Mesendoderm (in vitro differentiated cells): ENCODE measurements at regions not wholly inside any gene's neighbourhood (a gene's known extent, or its start where the extent isn't known, plus 50 kb on each side); places are given as distances from the start of the nearest gene placed in this dataset.

Experiments used
- DNase-seq: peaks from one replicate; pipeline ENCODE4 v3.0.0; 2013
- H2AK5ac ChIP-seq: 2 replicates; pipeline ENCODE4 v1.6.1; 2013; ENCODE audit warnings: low read length, inconsistent platforms
- H2BK120ac ChIP-seq: 2 replicates; pipeline ENCODE4 v1.6.1; 2013; ENCODE audit warnings: low read depth, mild to moderate bottlenecking, low read length, moderate library complexity, mixed read lengths
- H2BK15ac ChIP-seq: replicated peaks from 2 replicates; pipeline ENCODE4 v1.6.1; 2013; ENCODE audit warnings: low read depth, mild to moderate bottlenecking, moderate library complexity
- H2BK5ac ChIP-seq: 2 replicates; pipeline ENCODE4 v1.6.1; 2013; ENCODE audit warnings: low read length, inconsistent platforms
- H3K18ac ChIP-seq: 2 replicates; pipeline ENCODE4 v1.6.1; 2013; ENCODE audit warnings: mild to moderate bottlenecking, low read length, mixed read lengths
- H3K23ac ChIP-seq: one replicate; pipeline ENCODE4 v1.6.1; 2013; ENCODE audit warnings: low read length
- H3K27ac ChIP-seq: 2 replicates; pipeline ENCODE4 v1.5.1; 2013; ENCODE audit warnings: low read depth, mild to moderate bottlenecking, inconsistent platforms, low read length, moderate library complexity
- H3K27me3 ChIP-seq: 2 replicates; pipeline ENCODE4 v1.6.1; 2013; ENCODE audit warnings: low read length, control low read depth, mild to moderate bottlenecking, inconsistent platforms; ENCODE audit not compliant: insufficient read depth, poor library complexity
- H3K36me3 ChIP-seq: 2 replicates; pipeline ENCODE4 v1.6.1; 2013; ENCODE audit warnings: low read length, inconsistent platforms; ENCODE audit not compliant: control insufficient read depth, insufficient read depth
- H3K4ac ChIP-seq: one replicate; pipeline ENCODE4 v1.6.1; 2013; ENCODE audit warnings: low read depth, mild to moderate bottlenecking, low read length, moderate library complexity
- H3K4me1 ChIP-seq: 2 replicates; pipeline ENCODE4 v1.6.1; 2013; ENCODE audit warnings: low read depth, low read length, inconsistent platforms; ENCODE audit not compliant: control insufficient read depth
- H3K4me2 ChIP-seq: 2 replicates; pipeline ENCODE4 v1.6.1; 2013; ENCODE audit warnings: low read length
- H3K4me3 ChIP-seq: 2 replicates; pipeline ENCODE4 v1.5.1; 2013; ENCODE audit warnings: mild to moderate bottlenecking, low read length
- H3K56ac ChIP-seq: one replicate; pipeline ENCODE4 v1.6.1; 2013; ENCODE audit warnings: low read length
- H3K79me1 ChIP-seq: 2 replicates; pipeline ENCODE4 v1.6.1; 2013; ENCODE audit warnings: low read length, inconsistent platforms
- H3K79me2 ChIP-seq: 2 replicates; pipeline ENCODE4 v1.6.1; 2013; ENCODE audit warnings: mild to moderate bottlenecking, low read length; ENCODE audit not compliant: control insufficient read depth, insufficient read depth
- H3K9ac ChIP-seq: 2 replicates; pipeline ENCODE4 v1.6.1; 2013; ENCODE audit warnings: low read length, inconsistent platforms
- H4K5ac ChIP-seq: one replicate; pipeline ENCODE4 v1.6.1; 2013; ENCODE audit warnings: low read length
- H4K8ac ChIP-seq: one replicate; pipeline ENCODE4 v1.6.1; 2013; ENCODE audit warnings: low read depth, mild to moderate bottlenecking, control low read depth, low read length, moderate library complexity
- WGBS: extraction: QIAGEN DNeasy Blood & Tissue Kit; methylation state at CpG from one replicate; pipeline ENCODE4 v1.1.7; 2013; ENCODE audit warnings: low lambda C conversion rate, missing lambda C conversion rate; ENCODE audit not compliant: insufficient coverage; ENCODE audit errors: extremely low coverage; 5-methylcytosine and 5-hydroxymethylcytosine counted together

GRCh38 chr14:56491299-56492285 is 88.0 kb upstream of the TMEM260 start:
- Histone ChIP-seq H3K79me1 (no peaks in the 10 kb centered on the region), H2AK5ac (no peak overlapping the region), H3K4me1 (no peaks in the 10 kb centered on the region), H3K56ac (no peak overlapping the region), H3K23ac (no peak overlapping the region), H4K8ac (no peak overlapping the region), H3K27me3 (no peaks in the 10 kb centered on the region), H3K4ac (no peak overlapping the region), H3K18ac (no peak overlapping the region), H3K79me2 (no peaks in the 10 kb centered on the region), H2BK5ac (no peak overlapping the region), H2BK15ac (no peak overlapping the region), H4K5ac (no peak overlapping the region), H3K4me2 (no peak overlapping the region), H3K36me3 (no peaks in the 10 kb centered on the region), H3K9ac (no peak overlapping the region), H3K27ac (no peak overlapping the region), H2BK120ac (no peak overlapping the region), H3K4me3 (no peak overlapping the region)
- peak; percentile 97 for DNase-seq
- no CpG with 5 or more reads among the region's 10 CpGs for WGBS

DNA sequence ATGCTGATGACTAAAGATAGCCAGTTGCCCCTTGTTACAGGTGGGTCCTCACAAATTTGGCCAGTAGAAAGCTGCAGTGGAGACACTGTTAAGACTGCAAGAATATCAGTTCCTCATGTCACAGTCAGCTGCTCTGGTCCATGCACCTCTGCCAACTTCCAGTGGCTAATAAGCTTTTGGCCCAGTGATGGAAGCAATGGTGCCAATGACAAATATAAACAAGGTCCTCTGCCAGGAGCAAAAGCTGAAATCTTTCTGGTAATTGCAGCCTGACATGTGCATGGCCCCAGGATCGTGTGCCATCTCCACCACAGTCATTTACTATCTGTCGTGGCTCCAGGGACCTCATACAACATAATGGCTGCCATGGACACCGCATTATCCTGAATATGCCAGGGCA is 85.4 kb upstream of the TMEM260 start:
- Histone ChIP-seq H2BK120ac (no peak overlapping the region), H3K36me3 (no peaks in the 10 kb centered on the region), H3K4me1 (no peaks in the 10 kb centered on the region), H4K5ac (no peak overlapping the region), H3K27me3 (no peaks in the 10 kb centered on the region), H3K4me2 (no peak overlapping the region), H3K4me3 (no peak overlapping the region), H3K9ac (no peak overlapping the region), H2BK15ac (no peak overlapping the region), H4K8ac (no peak overlapping the region), H3K23ac (no peak overlapping the region), H2BK5ac (no peak overlapping the region), H3K4ac (no peak overlapping the region), H2AK5ac (no peak overlapping the region), H3K79me2 (no peaks in the 10 kb centered on the region), H3K56ac (no peak overlapping the region), H3K79me1 (no peaks in the 10 kb centered on the region), H3K18ac (no peak overlapping the region), H3K27ac (no peak overlapping the region)
- WGBS: no CpG with 5 or more reads among the region's 3 CpGs
- no peak for DNase-seq

- no peak for DNase-seq
- no peak overlapping the region for H3K4ac ChIP-seq
- H3K23ac ChIP-seq: no peak overlapping the region
- no peak overlapping the region for H3K56ac ChIP-seq
- H3K27me3 ChIP-seq: no peaks in the 10 kb centered on the region
- no peak overlapping the region for H2AK5ac ChIP-seq
- H3K27ac ChIP-seq: no peak overlapping the region
- no peaks in the 10 kb centered on the region for H3K79me2 ChIP-seq
- H2BK5ac ChIP-seq: no peak overlapping the region
- WGBS: no CpG with 5 or more reads among the region's 3 CpGs
- H4K5ac ChIP-seq: no peak overlapping the region
- H3K36me3 ChIP-seq: no peaks in the 10 kb centered on the region
- no peak overlapping the region for H3K18ac ChIP-seq
- no peaks in the 10 kb centered on the region for H3K4me1 ChIP-seq
- H3K9ac ChIP-seq: no peak overlapping the region
- no peak overlapping the region for H2BK120ac ChIP-seq
- no peaks in the 10 kb centered on the region for H3K79me1 ChIP-seq
- no peak overlapping the region for H2BK15ac ChIP-seq
- H3K4me2 ChIP-seq: no peak overlapping the region
- H4K8ac ChIP-seq: no peak overlapping the region
- H3K4me3 ChIP-seq: no peak overlapping the region
Observed at GRCh38 chr14:56498112-56498511, 81.5 kb upstream of the TMEM260 start.

- peak; percentile 46 for DNase-seq
- Histone ChIP-seq H3K4me3 (no peak overlapping the region), H3K36me3 (no peaks in the 10 kb centered on the region), H3K4ac (no peak overlapping the region), H2AK5ac (no peak overlapping the region), H2BK120ac (no peak overlapping the region), H4K5ac (no peak overlapping the region), H3K4me2 (no peak overlapping the region), H3K18ac (no peak overlapping the region), H3K79me2 (no peaks in the 10 kb centered on the region), H2BK15ac (no peak overlapping the region), H3K56ac (peak overlapping the region; percentile 17), H3K9ac (no peak overlapping the region), H3K27ac (no peak overlapping the region), H3K23ac (no peak overlapping the region), H4K8ac (no peak overlapping the region), H3K4me1 (no peaks in the 10 kb centered on the region), H3K79me1 (no peaks in the 10 kb centered on the region), H2BK5ac (no peak overlapping the region), H3K27me3 (no peaks in the 10 kb centered on the region)
- no CpG with 5 or more reads among the region's 5 CpGs for WGBS
Observed at GRCh38 chr14:56501909-56502530, 77.6 kb upstream of the TMEM260 start.

DNA sequence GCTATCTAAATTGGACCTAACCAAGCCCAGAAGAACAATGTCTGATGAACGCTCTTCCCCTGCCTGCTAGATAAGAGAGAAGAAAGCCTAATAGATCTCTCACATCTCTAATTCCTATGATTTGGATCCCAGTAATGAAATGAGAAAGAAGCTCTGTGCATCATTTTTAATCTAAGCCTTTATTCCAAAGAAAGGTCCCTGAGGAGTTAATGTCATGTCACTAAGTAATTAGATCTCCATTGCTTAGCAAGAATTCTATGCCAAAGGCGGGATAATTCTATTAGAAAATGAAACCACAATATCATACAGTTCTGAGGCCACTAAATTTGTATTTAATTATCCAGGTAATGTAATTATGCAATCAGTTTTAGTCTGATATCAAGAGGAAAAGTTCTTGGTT is 74.2 kb upstream of the TMEM260 start:
- DNase-seq: no peak
- H3K9ac ChIP-seq: no peak overlapping the region

More for the DNA sequence above, 74.2 kb upstream of the TMEM260 start:
- Histone ChIP-seq H2BK120ac (no peak overlapping the region), H4K8ac (no peak overlapping the region), H2AK5ac (no peak overlapping the region), H2BK5ac (no peak overlapping the region), H3K23ac (no peak overlapping the region), H3K56ac (no peak overlapping the region), H3K4me1 (no peaks in the 10 kb centered on the region), H3K79me1 (no peaks in the 10 kb centered on the region), H3K4me2 (no peak overlapping the region), H4K5ac (no peak overlapping the region), H3K79me2 (no peaks in the 10 kb centered on the region), H3K4me3 (no peak overlapping the region), H3K18ac (no peak overlapping the region), H3K36me3 (no peaks in the 10 kb centered on the region), H3K4ac (no peak overlapping the region), H3K27me3 (no peaks in the 10 kb centered on the region), H3K27ac (no peak overlapping the region), H2BK15ac (no peak overlapping the region)
- no CpG with 5 or more reads among the region's 2 CpGs for WGBS
